GM10248 (cell line): ENCODE measurements at regions not wholly inside any gene's neighbourhood (a gene's known extent, or its start where the extent isn't known, plus 50 kb on each side); places are given as distances from the start of the nearest gene placed in this dataset.

Experiments
- CTCF ChIA-PET: fragments of 300-600 bp; sonication (Branson Sonifier 250); formaldehyde crosslinking; extraction: SDS; loops from one replicate; lab custom pipeline; 2021; ENCODE audit warnings: antibody characterized with exemption; lab: Yijun Ruan, JAX
- POLR2A ChIA-PET: fragments of 350-650 bp; sonication (Branson Sonifier 250); formaldehyde crosslinking; extraction: SDS; loops from one replicate; lab custom pipeline; 2020; ENCODE audit warnings: antibody characterized with exemption; lab: Yijun Ruan, JAX
- DNase-seq: peaks from one replicate; pipeline ENCODE4 v3.0.0; 2012; ENCODE audit errors: extremely low spot score
- CTCF ChIP-seq: IDR thresholded peaks from 2 replicates; pipeline ENCODE4 v1.5.1; 2012; ENCODE audit warnings: mild to moderate bottlenecking, low read depth; ENCODE audit errors: extremely low read depth, missing control alignments, control extremely low read depth

DNA sequence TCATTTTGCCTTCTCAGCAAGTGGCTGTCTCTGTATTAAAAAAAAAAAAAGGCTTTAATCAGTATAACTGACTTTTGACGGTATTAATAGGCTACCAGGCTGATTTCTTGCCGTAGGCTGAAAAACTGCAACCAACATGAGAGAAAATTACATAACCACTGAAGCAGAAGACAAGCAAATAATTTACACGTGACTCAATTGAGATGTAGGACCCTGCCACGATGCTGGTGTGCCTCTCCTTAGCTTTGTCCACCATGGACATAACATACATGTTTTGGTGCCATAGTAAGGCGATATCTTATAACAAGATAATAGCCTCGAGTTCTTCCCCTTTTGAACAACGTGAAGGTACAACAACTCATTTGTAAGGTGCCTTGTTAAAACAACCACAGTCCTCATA, 88.7 kb upstream of the GRIP1 start:
- ChIA-PET CTCF (no interaction called here), POLR2A (no interaction called here)

DNA sequence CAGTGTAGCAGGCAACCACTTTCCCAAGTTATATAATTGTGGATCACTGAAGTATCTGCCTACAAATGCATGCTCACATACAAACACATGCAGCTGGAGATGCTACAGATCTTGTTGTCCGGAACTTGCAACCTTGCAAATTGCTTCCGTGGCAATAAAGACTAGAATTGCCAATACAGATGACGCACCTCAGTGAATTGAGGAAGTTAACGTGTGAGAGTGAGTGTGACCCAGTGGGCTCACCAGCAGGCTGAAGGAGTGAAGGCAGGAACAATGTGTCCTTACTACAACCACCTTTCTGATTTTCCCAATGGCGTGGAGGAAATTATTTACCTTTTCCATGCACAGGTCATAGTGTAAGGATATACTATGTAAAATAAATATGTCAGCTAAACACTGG, 89.4 kb upstream of the GRIP1 start:
- DNase-seq: no peak
- no peak for TF ChIP-seq CTCF
- ChIA-PET CTCF (no interaction called here), POLR2A (no interaction called here)

More for the DNA sequence above, 88.7 kb upstream of the GRIP1 start:
- DNase-seq: no peak
- no peak for TF ChIP-seq CTCF

DNA sequence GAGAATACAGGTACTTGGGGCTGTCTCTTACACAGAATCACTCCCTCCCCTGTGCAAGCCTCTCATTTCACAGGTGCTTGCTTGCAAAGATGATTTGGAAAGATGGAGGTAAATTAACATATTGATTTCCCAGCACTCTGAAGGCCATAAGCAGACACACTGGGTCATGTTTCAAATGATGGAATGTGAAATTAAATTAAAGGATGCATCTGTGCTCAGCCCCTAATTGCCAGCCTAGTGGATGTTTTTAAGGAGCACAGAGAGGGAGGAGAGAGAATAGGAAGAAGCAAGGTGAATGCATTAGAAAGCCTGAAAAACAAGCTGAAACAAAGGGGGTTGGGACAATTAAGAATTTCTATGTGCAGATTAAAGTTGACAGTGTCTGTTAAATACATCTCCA, 96.1 kb upstream of the GRIP1 start:
- DNase-seq: no peak
- CTCF ChIA-PET: interaction anchor here (1.4 kb wide), 1 partner anchor 250 kb away, joined by 3 read pairs; no protein-coding TSS in a partner anchor
- POLR2A ChIA-PET: no interaction called here
- no peak for TF ChIP-seq CTCF

GRCh38 chr12:66775871-66776270, 97.0 kb upstream of the GRIP1 start:
- DNase-seq: no peak
- ChIA-PET CTCF (interaction anchor here (1.4 kb wide), 1 partner anchor 249 kb away, joined by 3 read pairs; no protein-coding TSS in a partner anchor), POLR2A (no interaction called here)
- TF ChIP-seq CTCF: no peak

GRCh38 chr12:66776974-66777373, 98.1 kb upstream of the GRIP1 start:
- peak; percentile 14 for DNase-seq
- TF ChIP-seq CTCF: no peak
- ChIA-PET CTCF (no interaction called here), POLR2A (no interaction called here)

DNA sequence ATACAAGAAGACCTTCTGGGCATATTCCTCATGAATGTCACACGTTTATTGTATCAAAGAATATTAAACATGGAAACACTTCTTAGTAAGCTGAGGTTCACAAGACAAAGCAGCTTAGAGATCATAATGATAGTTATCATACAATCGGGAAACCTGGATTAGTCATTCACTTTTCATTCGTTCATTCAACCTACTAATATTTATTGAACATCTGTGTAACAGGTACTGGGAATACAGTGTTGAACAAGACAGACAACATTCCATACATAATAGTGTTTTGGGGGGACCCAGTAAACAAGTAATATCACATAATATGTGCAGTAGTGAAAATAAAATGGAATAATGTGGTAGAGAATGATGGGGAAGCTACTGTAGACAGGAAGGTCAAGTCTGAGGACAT, 100.6 kb upstream of the GRIP1 start:
- no peak for DNase-seq
- TF ChIP-seq CTCF: no peak
- CTCF ChIA-PET: interaction anchor here (1.2 kb wide), 1 partner anchor 10 kb away, joined by 3 read pairs; no protein-coding TSS in a partner anchor
- POLR2A ChIA-PET: no interaction called here
